ENCODE measurements at regions not wholly inside any gene's neighbourhood (a gene's known extent, or its start where the extent isn't known, plus 50 kb on each side); places are given as distances from the start of the nearest gene placed in this dataset.
"Not testable (repeated sequence)": the region's sequence is repeated elsewhere in the genome, so short reads cannot be mapped to it uniquely, and the experiment has no call there.

GRCh38 chr3:181919375-181919774 lies 207.7 kb downstream of the SOX2 start:
- DNase-seq (no peak), ATAC-seq (ENCODE audit: insufficient read depth, low FRiP score) (no peak)
- WGBS, 2 donors: 72 to 73% methylated on average over 1 of the region's 1 CpG
- no peak overlapping the region for H3K27ac ChIP-seq (ENCODE audit: low read depth in 1 of 2, low read length in 1 of 2)
- no peak overlapping the region for H3K9ac ChIP-seq (ENCODE audit: insufficient read depth in 1 of 2, low read length in 2 of 2)
- no peak overlapping the region for H3K4me3 ChIP-seq
- H3K27me3 ChIP-seq (ENCODE audit: control insufficient read depth in 3 of 3, insufficient read depth in 3 of 3, low read length in 2 of 3): no peaks in the 10 kb centered on the region
- H3K9me3 ChIP-seq (ENCODE audit: control insufficient read depth in 4 of 4, insufficient read depth in 3 of 4, low read length in 3 of 4): no peaks in the 10 kb centered on the region
- H3K36me3 ChIP-seq (ENCODE audit: control insufficient read depth in 4 of 4, insufficient read depth in 4 of 4, low read length in 4 of 4): no peaks in the 10 kb centered on the region
- no peak for TF ChIP-seq CTCF (IDR thresholded peaks at IDR 0.05; ENCODE audit: control extremely low read depth, extremely low read depth)
- no peaks in the 10 kb centered on the region for H3K4me1 ChIP-seq (ENCODE audit: control insufficient read depth in 5 of 5, insufficient read depth in 5 of 5, low read length in 5 of 5)

- H3K4me3 ChIP-seq: no peak overlapping the region
- 67 to 75% methylated on average over 3 of the region's 3 CpGs for whole genome bisulfite sequencing, 2 donors
- H3K27ac ChIP-seq (ENCODE audit: low read depth in 1 of 2, low read length in 1 of 2): no peak overlapping the region
- H3K9me3 ChIP-seq (ENCODE audit: control insufficient read depth in 4 of 4, insufficient read depth in 3 of 4, low read length in 3 of 4): no peaks in the 10 kb centered on the region
- no peaks in the 10 kb centered on the region for H3K4me1 ChIP-seq (ENCODE audit: control insufficient read depth in 5 of 5, insufficient read depth in 5 of 5, low read length in 5 of 5)
- no peaks in the 10 kb centered on the region for H3K27me3 ChIP-seq (ENCODE audit: control insufficient read depth in 3 of 3, insufficient read depth in 3 of 3, low read length in 2 of 3)
- no peaks in the 10 kb centered on the region for H3K36me3 ChIP-seq (ENCODE audit: control insufficient read depth in 4 of 4, insufficient read depth in 4 of 4, low read length in 4 of 4)
- DNase-seq: no peak
- no peak for TF ChIP-seq CTCF (IDR thresholded peaks at IDR 0.05; ENCODE audit: control extremely low read depth, extremely low read depth)
- no peak overlapping the region for H3K9ac ChIP-seq (ENCODE audit: insufficient read depth in 1 of 2, low read length in 2 of 2)
- ATAC-seq (ENCODE audit: insufficient read depth, low FRiP score): no peak
These were observed 208.7 kb downstream of the SOX2 start for GRCh38 chr3:181920409-181920808.

GRCh38 chr3:181921220-181921619 lies 209.5 kb downstream of the SOX2 start:
- Histone ChIP-seq H3K9ac (ENCODE audit: insufficient read depth in 1 of 2, low read length in 2 of 2) (no peak overlapping the region), H3K36me3 (ENCODE audit: control insufficient read depth in 4 of 4, insufficient read depth in 4 of 4, low read length in 4 of 4) (no peaks in the 10 kb centered on the region), H3K27me3 (ENCODE audit: control insufficient read depth in 3 of 3, insufficient read depth in 3 of 3, low read length in 2 of 3) (no peaks in the 10 kb centered on the region), H3K4me3 (no peak overlapping the region), H3K4me1 (ENCODE audit: control insufficient read depth in 5 of 5, insufficient read depth in 5 of 5, low read length in 5 of 5) (no peaks in the 10 kb centered on the region), H3K27ac (ENCODE audit: low read depth in 1 of 2, low read length in 1 of 2) (no peak overlapping the region), H3K9me3 (ENCODE audit: control insufficient read depth in 4 of 4, insufficient read depth in 3 of 4, low read length in 3 of 4) (peaks cover 0 to 2% (median 0%) of the 10 kb centered on the region in 4 donors)
- TF ChIP-seq CTCF (IDR thresholded peaks at IDR 0.05; ENCODE audit: control extremely low read depth, extremely low read depth): no peak
- 66 to 75% methylated on average over 2 of the region's 2 CpGs for WGBS, 2 donors
- no peak for ATAC-seq (ENCODE audit: insufficient read depth, low FRiP score)
- no peak for DNase-seq

- DNase-seq; H3K4me1 ChIP-seq (ENCODE audit: control insufficient read depth in 5 of 5, insufficient read depth in 5 of 5, low read length in 5 of 5); H3K9ac ChIP-seq (ENCODE audit: insufficient read depth in 1 of 2, low read length in 2 of 2); H3K27me3 ChIP-seq (ENCODE audit: control insufficient read depth in 3 of 3, insufficient read depth in 3 of 3, low read length in 2 of 3); H3K27ac ChIP-seq (ENCODE audit: low read depth in 1 of 2, low read length in 1 of 2); H3K36me3 ChIP-seq (ENCODE audit: control insufficient read depth in 4 of 4, insufficient read depth in 4 of 4, low read length in 4 of 4); ATAC-seq (ENCODE audit: insufficient read depth, low FRiP score); H3K9me3 ChIP-seq (ENCODE audit: control insufficient read depth in 4 of 4, insufficient read depth in 3 of 4, low read length in 3 of 4); H3K4me3 ChIP-seq: not testable (repeated sequence)
- 93 to 96% methylated on average over 30 to 34 of the region's 34 CpGs for WGBS, 2 donors
These were observed 214.1 kb downstream of the SOX2 start for GRCh38 chr3:181925841-181926240.
